HK-2 (cell line): ENCODE measurements at regions not wholly inside any gene's neighbourhood (a gene's known extent, or its start where the extent isn't known, plus 50 kb on each side); places are given as distances from the start of the nearest gene placed in this dataset.

ENCODE experiments used
- DNase-seq: peaks from one replicate; pipeline ENCODE4 v3.0.0-alpha.2; 2018; ENCODE audit not compliant: unreplicated experiment

- no peak for DNase-seq
Observed at GRCh38 chr2:176729706-176730569, 460.7 kb downstream of the MTX2 start.

DNA sequence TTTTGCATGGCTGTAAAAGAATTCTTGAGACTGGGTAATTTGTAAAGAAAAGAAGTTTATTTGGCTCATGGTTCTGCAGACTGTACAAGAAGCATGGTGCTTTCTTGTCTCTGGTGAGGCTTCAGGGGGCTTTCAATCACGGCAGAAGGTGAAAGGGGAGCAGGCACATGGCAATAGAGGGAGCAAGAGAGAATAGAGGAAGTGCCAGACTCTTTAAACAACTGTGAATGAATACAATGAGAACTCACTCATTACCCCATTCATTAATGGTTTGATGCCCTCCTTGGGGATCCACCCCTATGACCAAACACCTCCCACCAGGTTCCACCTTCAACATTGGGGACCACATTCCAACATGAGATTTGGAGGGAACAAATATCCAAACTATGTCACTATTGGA lies 463.5 kb downstream of the MTX2 start:
- no peak for DNase-seq

DNA sequence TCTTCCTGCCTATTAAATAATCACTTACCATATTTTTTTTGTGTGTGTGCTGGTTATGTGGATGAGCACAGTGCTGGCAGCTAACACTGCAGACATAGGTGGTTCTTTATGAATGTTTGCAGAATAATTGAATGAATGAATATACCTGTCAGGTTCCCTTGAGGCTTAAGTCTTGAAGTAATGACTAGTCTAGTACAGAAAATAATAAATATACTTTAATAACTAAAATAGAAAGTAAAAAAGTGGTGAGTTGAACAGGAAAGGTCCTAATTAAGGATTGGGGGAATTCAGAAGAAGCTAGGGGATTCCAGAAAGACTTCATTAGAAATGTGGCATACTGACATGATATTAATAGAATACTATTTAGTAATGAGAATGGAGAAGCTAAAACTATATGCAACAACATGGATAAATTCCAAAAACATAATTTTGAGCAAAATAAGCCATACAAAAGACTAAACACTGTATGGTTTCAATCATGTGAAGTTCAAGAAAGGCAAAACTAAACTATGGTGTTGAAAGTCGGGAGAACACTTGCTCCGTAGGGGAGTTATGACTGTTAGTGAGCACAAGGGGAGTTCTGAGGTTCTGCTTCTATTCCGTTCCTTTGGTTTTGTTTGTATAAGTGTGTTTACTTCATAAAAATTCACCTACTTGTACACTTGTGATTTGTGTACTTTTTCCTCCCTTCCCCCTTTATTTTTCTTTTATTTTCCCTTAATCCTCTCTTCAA lies 464.6 kb downstream of the MTX2 start:
- no peak for DNase-seq

DNA sequence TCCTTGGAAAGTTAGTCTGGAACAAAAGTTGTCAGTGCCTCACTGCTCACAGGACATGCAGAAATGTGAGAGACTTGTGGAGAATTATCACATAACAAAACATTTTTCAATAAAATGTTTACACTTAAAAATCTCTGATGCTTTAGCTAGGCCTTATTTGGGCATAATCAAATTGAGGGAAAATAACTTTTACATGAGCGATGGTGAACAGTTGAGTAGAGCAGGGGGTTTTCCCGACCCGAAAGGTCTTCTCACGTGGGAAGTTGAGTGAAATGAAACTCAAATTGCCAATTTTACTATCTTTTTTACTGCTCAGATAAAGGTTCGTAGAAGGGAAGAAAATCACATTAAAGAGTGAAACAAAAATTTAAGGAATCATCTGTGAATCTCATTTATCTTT lies 465.6 kb downstream of the MTX2 start:
- no peak for DNase-seq

DNA sequence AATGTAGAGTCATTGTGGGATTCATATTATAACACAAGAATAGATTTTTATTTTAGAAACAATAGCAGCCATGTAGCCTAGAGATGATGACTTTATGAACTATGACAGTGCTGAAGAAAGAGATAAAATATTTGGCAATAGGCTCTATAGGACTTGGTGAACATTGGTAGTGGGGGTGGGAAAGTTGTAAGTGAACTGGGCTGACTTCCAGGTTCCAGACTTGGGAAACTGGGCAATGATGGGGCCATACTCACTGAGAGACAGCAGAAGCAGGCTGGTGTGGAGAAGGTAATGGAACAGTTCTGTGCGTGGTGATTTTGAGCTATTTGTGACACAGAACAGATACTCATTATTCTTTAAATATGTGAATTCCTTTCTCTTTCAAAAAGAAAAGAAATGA lies 470.3 kb upstream of the HNRNPA3 start:
- no peak for DNase-seq

DNA sequence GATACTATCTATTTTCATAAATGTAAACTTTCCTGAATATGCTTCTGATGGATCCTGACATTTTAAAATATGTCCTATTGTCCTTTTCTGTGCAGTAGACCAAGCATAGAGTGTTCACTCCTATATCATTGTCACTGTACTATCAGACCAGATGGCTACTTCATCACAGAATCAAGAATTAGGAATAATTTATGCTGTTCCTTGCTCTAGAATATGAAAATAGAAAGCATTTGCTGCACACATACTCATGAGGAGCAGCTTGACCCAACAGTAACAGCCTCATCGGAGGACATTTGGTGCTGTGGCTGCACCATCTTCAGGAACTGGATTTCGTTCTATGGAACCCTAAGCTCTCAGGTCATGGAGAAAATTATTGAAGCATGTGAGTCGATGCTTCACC lies 468.9 kb upstream of the HNRNPA3 start:
- DNase-seq, result no peak

DNA sequence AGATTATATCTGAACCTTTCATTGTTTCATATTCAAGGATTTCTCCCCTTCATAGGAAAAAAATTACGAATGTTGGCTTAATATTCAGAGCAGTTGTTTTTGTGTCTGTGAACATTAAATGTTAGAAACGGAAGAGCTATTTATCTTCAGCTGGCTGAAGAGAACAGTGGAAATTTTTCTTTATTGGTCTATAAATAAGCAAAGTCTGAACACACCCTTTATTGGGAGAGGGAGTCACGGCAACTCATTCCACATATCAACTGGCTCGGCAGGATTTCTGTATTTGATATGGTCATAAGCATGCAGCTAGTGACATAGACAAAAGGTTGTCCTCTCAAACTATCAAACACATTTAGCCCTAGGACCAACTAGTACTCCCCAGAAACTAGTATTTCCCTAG lies 468.4 kb upstream of the HNRNPA3 start:
- no peak for DNase-seq

DNA sequence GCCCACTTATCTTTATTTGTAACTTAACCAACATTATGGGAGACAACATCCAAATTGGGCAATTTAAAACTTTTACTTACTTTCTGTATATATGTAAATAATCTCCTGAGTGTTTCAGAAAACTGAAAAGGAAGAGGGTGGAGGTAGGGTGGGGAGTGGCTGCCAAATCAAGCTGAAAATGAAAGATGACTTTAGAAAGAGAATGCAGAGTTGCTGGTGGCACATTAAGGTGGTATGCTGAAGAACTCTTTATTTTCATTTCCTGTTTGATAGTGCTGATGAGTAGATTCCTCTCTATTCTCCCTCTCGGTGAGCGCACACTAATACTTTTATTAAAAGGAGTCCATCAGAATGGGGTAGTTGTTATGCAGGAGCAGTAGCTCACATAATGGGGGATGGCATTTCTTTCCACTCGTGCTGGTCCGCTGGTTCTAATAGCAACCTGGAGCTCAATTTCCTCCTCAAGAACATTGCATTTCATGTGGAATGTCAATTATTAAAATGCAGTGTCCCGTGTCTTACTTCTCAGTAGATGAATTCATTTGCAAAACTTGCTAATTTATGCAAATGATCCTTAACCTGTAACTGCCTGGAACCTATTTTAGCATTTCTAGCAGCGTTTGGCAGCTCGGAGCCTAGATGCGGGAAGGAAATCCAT lies 466.9 kb upstream of the HNRNPA3 start:
- DNase-seq, result no peak

DNA sequence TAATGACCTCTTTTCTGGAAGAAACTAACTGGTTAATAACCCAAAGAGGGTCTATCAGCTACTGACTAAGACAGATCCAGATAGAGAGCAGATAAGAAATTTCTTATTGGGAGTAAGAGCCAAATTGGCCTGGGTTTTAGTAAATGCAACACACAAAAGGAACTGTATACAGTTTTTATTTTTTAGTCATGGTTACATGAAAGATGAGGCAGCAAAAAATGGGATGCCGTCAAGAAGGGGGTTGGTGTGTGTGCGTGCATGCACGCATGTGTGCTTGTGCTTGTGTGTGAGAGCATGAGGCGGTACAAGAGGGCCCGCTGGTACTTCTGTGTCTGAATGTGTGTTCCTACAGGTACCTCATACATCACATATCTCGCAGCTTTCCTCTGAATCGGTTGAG lies 466.2 kb upstream of the HNRNPA3 start:
- DNase-seq, result no peak

DNA sequence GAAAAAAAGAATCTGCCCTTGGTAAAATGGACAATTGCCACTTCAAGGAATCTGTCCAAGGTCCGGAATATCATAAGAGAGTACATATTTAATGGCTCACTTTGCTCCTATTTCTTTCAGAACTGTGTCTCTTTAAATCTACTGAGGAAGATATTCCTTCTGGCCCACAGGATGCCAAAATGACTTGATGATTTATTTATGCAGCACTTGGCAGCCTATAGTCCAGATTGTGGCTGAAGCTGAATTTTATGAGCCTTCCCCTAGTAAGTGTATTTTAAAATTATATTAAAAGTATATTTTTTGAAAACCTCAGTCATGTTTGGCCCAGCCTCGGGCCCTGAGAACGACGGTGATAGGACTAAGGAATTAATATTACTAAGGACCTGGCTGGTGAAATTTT lies 465.1 kb upstream of the HNRNPA3 start:
- DNase-seq, result no peak

DNA sequence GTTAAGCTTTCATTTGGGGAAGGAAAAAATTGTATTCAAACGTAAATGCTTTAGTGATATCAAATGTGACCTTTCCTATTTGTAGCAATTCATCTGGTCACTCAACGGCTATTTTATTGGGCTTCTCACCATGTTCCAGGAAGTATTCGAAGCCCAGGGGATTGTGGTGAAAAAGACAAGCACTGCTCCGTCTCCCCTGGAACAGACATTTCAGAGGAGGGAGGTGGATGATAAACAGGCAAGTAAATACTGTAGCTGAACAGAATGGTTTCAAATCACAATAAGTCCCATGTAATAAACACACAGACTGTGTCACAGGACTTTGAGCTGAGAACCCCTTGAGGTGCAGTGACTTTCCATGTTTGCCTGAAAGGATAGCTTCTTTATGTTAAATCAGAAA lies 464.7 kb upstream of the HNRNPA3 start:
- DNase-seq, result no peak

DNA sequence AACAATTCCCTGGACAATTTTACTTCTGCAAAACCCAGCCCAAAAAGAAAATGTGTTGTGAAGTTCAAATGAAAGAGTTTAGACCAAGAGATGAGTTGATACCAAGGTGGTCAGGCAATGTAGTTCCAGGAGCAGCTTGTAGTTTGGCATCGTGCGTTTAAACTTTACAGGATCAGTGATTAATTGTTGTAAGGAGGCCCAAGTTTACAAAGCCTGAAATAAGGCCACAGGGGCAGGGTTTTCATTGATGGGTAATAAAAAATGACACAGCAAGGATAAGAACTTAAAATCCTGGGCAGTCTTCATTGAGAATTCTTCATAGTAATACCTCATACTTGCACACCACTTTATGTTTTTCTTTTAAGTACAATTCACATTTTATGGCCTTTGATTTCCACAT lies 463.9 kb upstream of the HNRNPA3 start:
- no peak for DNase-seq

DNA sequence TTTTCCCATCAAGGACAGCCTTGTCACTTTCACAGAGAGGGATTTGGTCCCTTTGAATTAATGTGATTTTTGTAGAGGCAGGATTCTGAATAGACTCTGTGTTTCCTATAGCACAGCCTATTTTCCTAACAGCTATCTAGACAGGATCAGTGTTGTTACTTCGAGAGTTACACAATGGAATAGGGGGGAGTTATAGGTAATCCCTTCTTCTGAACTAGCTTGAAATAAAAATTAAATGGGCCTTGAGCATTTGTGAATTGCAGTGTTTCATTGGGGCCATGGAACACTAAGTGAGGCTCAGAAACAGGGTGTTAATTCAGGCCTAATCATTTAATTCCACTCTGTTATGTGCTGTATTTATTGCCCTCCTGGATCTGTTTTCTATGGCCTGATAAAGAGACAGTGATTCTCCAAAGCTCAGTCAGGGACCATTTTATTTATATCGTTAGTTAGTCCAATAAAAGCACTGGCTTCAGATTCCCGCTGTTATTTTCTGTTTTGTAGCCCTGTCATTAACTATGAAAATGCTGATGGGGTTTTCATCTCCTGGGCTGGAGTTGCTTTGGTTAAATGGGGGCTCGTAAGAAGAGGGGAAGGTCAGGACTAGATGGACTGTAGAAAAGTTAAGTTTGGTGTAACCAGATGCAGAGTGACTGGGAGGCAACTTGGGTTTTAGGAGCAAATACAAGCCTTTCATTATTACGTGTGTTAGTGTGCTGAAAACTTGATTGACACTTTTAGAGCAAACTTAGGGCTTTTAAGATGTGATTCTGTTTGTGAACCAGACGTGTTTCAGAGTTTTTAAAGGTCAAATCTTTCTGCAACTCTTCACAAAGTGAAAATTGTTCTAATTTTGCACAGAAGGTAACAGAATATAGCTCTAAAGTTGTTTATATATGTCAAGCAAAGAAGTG lies 461.0 kb upstream of the HNRNPA3 start:
- no peak for DNase-seq

DNA sequence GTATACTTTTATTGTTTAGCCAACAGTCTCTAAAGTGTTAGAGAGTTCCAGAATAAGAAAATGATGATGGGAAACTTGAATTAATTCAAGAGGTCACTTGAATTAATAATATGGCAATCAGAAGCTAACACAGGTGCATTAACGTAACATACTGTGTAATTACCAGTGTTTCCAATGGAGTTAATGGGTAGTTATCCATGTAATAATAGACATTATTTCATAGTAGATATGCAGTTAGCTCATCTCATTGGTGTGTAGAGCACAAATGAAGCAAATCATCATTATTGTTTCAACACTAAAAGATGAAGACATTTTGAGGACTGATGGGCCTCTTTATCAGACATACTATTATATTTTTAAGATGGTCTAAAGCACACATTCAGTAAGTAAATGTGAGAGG lies 460.3 kb upstream of the HNRNPA3 start:
- no peak for DNase-seq

DNA sequence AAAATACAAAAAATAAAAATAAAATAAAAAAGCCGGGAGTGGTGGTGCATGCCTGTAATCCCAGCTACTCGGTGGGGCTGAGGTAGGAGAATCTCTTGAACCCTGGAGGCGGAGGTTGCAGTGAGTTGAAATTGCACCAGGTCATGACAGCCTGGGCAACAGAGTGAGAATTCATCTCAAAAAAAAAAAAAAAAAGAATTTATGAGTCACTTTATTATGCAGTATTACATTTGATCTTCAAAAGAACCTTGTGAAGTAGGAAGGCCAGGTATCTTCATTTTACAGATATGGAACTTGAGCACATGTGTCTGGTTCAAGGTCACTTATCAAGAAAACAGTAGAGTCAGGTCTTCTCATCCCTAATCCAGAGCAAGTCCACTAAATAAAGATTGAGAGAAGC lies 459.4 kb upstream of the HNRNPA3 start:
- DNase-seq, result no peak

GRCh38 chr2:176753752-176754474 lies 458.7 kb upstream of the HNRNPA3 start:
- no peak for DNase-seq

GRCh38 chr2:176755537-176756135 lies 457.0 kb upstream of the HNRNPA3 start:
- DNase-seq, result no peak

DNA sequence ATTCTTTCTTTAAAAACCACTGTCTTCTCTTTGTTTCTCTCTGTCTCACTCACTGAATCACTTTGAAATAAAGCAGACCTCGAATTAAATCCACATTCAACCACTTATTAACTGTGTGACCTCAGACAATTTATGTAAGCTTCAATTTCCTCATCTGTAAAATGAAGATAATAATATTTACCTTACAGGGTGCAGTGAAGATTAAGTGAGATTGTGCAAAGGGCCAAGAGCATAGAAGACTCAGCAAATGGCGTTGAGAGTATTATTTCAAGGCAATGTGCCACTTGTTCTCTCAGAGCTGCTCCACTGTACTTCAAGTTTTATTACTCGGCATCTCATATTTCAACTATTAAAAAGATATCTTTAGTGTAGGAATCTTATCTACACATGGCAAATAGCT lies 454.2 kb upstream of the HNRNPA3 start:
- no peak for DNase-seq

DNA sequence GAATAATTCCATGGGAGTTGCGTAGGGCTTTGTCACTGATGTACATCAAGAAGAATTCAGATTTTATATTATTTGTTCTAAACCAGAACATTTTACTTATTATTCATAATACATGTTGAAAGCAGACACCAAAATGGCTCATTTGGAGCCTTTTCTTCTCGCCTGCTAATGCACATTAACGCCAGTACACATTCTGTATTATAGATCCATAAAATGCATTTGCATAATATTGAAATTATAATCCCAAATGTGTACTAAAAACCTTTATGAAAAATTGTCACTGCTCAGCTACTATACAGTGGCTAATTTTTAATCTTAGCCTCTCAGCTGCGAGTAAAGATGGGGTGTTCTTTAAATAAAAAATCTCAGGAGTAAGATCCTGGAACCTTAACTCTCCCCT lies 452.2 kb upstream of the HNRNPA3 start:
- DNase-seq, result no peak

GRCh38 chr2:176763130-176763529 lies 449.5 kb upstream of the HNRNPA3 start:
- no peak for DNase-seq
